KMS-11 (cell line): ENCODE measurements at regions not wholly inside any gene's neighbourhood (a gene's known extent, or its start where the extent isn't known, plus 50 kb on each side); places are given as distances from the start of the nearest gene placed in this dataset.

Experiments
- H2AFZ ChIP-seq: fragments of 200-600 bp; sonication (generic); 2 replicates; pipeline ENCODE4 v1.6.1; 2016; ENCODE audit warnings: antibody characterized with exemption, mixed run types, low read depth
- H3K27ac ChIP-seq: fragments of 200-600 bp; sonication (generic); 2 replicates; pipeline ENCODE4 v1.6.1; 2016; ENCODE audit warnings: mild to moderate bottlenecking, mixed run types
- H3K27me3 ChIP-seq: fragments of 200-600 bp; sonication (generic); 2 replicates; pipeline ENCODE4 v1.6.1; 2017; ENCODE audit warnings: mild to moderate bottlenecking, low read depth, mixed run types, moderate library complexity; ENCODE audit not compliant: insufficient read depth
- H3K36me3 ChIP-seq: fragments of 200-600 bp; sonication (generic); 2 replicates; pipeline ENCODE4 v1.6.1; 2017; ENCODE audit warnings: mild to moderate bottlenecking, mixed run types; ENCODE audit not compliant: insufficient read depth
- H3K4me1 ChIP-seq: fragments of 200-600 bp; sonication (generic); 2 replicates; pipeline ENCODE4 v1.6.1; 2016; ENCODE audit warnings: mild to moderate bottlenecking, low read depth, mixed run types; ENCODE audit not compliant: poor library complexity, severe bottlenecking
- H3K4me2 ChIP-seq: fragments of 200-600 bp; sonication (generic); 2 replicates; pipeline ENCODE4 v1.7.0; 2016; ENCODE audit warnings: mild to moderate bottlenecking, mixed run types
- H3K4me3 ChIP-seq: fragments of 200-600 bp; sonication (generic); IDR thresholded peaks from 2 replicates; pipeline ENCODE4 v1.6.1; 2017; ENCODE audit warnings: low read depth, low read length, mixed read lengths; ENCODE audit not compliant: insufficient read depth
- H3K79me2 ChIP-seq: fragments of 200-600 bp; sonication (generic); 2 replicates; pipeline ENCODE4 v1.6.1; 2016; ENCODE audit warnings: low read depth, mixed run types; ENCODE audit not compliant: insufficient read depth
- H3K9ac ChIP-seq: fragments of 200-600 bp; sonication (generic); 2 replicates; pipeline ENCODE4 v1.6.1; 2016; ENCODE audit warnings: mild to moderate bottlenecking, mixed run types
- H4K20me1 ChIP-seq: fragments of 200-600 bp; sonication (generic); 2 replicates; pipeline ENCODE4 v1.6.1; 2016; ENCODE audit warnings: mild to moderate bottlenecking, mixed run types; ENCODE audit not compliant: insufficient read depth
- TF ChIP-seq, protein P1 (sequence below): fragments of 200-600 bp; sonication (generic); conservative IDR thresholded peaks from 2 replicates; pipeline ENCODE4 v1.6.1; 2017; ENCODE audit warnings: low read depth, mild to moderate bottlenecking, antibody characterized with exemption, low read length, moderate library complexity, mixed read lengths

DNA sequence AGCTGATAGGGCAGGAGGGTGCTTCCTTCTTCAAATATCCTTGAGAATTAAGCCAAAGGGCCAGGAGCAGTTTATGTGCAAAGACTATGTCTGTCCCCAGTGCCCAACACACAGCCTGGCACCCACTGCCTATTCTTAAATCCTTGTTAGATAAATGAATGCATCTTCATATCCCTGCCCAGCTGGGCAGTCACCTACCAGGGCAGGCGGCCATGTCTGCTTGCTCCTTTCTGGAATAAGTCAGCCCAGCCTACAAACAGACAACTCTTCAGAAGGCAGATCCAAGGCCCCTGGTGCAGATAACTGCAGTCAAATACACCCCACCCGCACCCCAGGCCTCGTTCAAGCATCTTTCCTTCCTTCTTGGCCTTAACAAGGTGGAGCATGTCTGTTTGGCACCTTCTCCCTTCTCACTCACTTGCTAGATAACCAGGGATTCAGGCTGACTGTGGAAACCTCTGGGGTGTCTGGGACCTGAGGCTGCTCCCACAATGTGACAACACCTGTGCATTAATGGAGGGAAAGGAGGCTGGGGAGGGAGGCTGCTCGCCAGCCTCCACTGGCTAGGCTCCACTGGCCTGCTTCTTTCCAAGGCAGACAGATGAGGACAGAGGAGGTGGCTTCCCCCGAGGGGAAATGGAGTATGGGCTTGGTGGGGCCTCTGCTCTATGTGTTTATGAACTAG is 59.9 kb upstream of the COL13A1 start:
- Histone ChIP-seq H3K36me3 (no peaks in the 10 kb centered on the region), H2AFZ (no peak overlapping the region), H3K4me1 (peaks cover 18% of the 10 kb centered on the region), H3K9ac (no peak overlapping the region), H4K20me1 (no peaks in the 10 kb centered on the region), H3K4me2 (no peak overlapping the region), H3K27me3 (peaks cover 83% of the 10 kb centered on the region), H3K27ac (no peak overlapping the region), H3K79me2 (no peaks in the 10 kb centered on the region), H3K4me3 (no peak overlapping the region)
- TF ChIP-seq, protein P1, sequence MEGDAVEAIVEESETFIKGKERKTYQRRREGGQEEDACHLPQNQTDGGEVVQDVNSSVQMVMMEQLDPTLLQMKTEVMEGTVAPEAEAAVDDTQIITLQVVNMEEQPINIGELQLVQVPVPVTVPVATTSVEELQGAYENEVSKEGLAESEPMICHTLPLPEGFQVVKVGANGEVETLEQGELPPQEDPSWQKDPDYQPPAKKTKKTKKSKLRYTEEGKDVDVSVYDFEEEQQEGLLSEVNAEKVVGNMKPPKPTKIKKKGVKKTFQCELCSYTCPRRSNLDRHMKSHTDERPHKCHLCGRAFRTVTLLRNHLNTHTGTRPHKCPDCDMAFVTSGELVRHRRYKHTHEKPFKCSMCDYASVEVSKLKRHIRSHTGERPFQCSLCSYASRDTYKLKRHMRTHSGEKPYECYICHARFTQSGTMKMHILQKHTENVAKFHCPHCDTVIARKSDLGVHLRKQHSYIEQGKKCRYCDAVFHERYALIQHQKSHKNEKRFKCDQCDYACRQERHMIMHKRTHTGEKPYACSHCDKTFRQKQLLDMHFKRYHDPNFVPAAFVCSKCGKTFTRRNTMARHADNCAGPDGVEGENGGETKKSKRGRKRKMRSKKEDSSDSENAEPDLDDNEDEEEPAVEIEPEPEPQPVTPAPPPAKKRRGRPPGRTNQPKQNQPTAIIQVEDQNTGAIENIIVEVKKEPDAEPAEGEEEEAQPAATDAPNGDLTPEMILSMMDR = no peak

GRCh38 chr10:69742356-69742695 is 59.4 kb upstream of the COL13A1 start:
- no peaks in the 10 kb centered on the region for H4K20me1 ChIP-seq
- H3K4me1 ChIP-seq = peaks cover 23% of the 10 kb centered on the region
- no peak overlapping the region for H3K4me3 ChIP-seq
- no peak overlapping the region for H3K9ac ChIP-seq
- H2AFZ ChIP-seq = no peak overlapping the region
- H3K4me2 ChIP-seq = no peak overlapping the region
- H3K27ac ChIP-seq = no peak overlapping the region
- H3K27me3 ChIP-seq = peaks cover 80% of the 10 kb centered on the region
- TF ChIP-seq, protein P1 = no peak
- H3K79me2 ChIP-seq = no peaks in the 10 kb centered on the region
- no peaks in the 10 kb centered on the region for H3K36me3 ChIP-seq

DNA sequence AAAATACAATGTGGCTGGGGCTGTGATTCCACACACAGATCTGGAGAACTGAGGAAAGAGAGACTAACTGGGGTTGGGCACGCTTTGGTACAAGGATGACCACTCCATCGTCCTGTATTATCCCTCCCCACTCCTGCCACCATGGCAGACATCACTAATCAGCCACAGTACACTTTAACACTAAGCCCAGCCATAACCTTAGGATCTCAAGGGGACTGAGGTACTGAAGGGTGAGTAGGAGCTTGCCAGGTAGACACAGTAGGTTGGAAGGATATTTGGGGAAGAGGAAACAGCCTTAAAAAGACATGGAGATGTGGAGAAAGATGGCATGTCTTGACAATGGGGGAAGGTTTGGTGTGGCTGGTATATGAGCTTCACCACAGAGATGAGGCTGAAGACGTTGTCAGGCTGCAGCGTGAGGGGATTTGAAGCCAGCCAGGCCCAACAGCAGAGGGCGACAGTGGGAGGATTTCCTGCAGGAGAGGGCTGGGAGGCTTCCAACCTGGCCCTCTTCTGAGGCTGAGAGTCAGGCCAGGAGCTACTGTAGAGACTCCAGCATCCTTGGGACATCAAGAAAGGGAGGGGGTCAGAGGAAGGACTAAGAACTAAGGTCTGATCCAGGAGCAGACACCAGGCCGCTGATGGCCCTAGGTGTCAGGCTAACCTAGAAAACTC is 58.6 kb upstream of the COL13A1 start:
- H3K4me2 ChIP-seq = no peak overlapping the region
- no peak overlapping the region for H3K9ac ChIP-seq
- no peak overlapping the region for H2AFZ ChIP-seq
- H3K27ac ChIP-seq = no peak overlapping the region
- TF ChIP-seq, protein P1 = peak; percentile 49
- no peaks in the 10 kb centered on the region for H3K36me3 ChIP-seq
- peaks cover 77% of the 10 kb centered on the region for H3K27me3 ChIP-seq
- H3K4me1 ChIP-seq = peaks cover 29% of the 10 kb centered on the region
- H3K4me3 ChIP-seq = no peak overlapping the region
- no peaks in the 10 kb centered on the region for H3K79me2 ChIP-seq
- no peaks in the 10 kb centered on the region for H4K20me1 ChIP-seq

- Histone ChIP-seq H3K4me3 (no peak overlapping the region), H3K9ac (no peak overlapping the region), H3K36me3 (no peaks in the 10 kb centered on the region), H3K4me1 (peaks cover 29% of the 10 kb centered on the region), H3K27ac (no peak overlapping the region), H3K79me2 (no peaks in the 10 kb centered on the region), H4K20me1 (no peaks in the 10 kb centered on the region), H2AFZ (no peak overlapping the region), H3K27me3 (peaks cover 69% of the 10 kb centered on the region), H3K4me2 (no peak overlapping the region)
- TF ChIP-seq, protein P1 = no peak
These were observed 56.7 kb upstream of the COL13A1 start for GRCh38 chr10:69744971-69745370.
